ENCODE measurements at regions not wholly inside any gene's neighbourhood (a gene's known extent, or its start where the extent isn't known, plus 50 kb on each side); places are given as distances from the start of the nearest gene placed in this dataset.
"Not testable (repeated sequence)": the region's sequence is repeated elsewhere in the genome, so short reads cannot be mapped to it uniquely, and the experiment has no call there.

DNA sequence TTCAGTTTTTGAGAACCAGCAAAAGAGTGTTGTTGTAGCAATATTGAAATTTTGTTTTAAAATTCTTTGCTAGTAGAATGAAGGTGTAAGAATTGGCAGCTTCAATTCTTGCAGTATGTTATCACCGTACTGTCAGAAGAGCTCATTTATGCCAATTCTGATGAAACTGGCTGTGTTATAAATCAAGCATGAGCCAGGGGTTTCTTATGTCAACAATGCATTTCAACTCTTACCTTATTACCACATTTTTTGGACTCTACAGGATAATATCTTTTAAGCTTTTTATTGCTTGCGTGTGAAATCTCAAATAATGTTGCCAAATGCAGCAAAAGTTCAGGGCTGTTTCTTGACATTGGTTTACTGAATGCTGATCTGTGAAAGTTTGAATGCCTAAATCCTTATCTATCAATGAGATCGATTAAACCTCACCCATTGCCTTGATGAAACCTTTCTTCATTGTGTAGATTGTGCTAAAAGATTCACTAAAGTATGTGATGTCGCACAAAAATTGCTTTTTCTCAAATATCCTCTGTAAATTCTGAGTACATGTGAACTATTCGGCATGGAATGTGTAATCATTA lies 1389.3 kb upstream of the ZEB2 start:
- Histone ChIP-seq H3K27me3 (no peaks in the 10 kb centered on the region), H3K36me3 (no peaks in the 10 kb centered on the region)

DNA sequence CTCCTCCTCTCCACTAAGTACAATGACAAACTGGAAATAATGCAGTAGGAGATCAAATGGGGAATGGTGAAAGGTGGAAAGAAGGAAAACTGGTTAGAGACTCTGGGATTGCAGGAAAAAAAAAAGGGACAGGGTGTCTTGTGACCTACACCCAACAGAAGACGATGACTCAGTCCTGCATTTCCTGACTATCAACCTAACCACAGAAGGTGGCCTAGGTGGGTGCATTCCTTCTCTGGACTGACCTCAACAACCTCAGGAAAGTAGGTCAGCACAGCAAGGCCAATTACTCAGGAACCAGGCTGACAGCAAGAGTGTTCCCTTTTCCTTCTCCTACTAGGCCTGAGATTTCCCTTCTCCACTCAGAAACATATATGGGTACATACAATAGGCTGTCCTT lies 1386.4 kb upstream of the ZEB2 start:
- H3K4me1 ChIP-seq (ENCODE audit: low read depth) = no peaks in the 10 kb centered on the region
- no peaks in the 10 kb centered on the region for H3K36me3 ChIP-seq
- DNase-seq (ENCODE audit: low read depth in 1 of 2, low spot score in 1 of 2) = no peak
- no peak overlapping the region for H3K27ac ChIP-seq
- H3K27me3 ChIP-seq = no peaks in the 10 kb centered on the region
- H3K4me3 ChIP-seq = no peak overlapping the region
- TF ChIP-seq, protein P1, sequence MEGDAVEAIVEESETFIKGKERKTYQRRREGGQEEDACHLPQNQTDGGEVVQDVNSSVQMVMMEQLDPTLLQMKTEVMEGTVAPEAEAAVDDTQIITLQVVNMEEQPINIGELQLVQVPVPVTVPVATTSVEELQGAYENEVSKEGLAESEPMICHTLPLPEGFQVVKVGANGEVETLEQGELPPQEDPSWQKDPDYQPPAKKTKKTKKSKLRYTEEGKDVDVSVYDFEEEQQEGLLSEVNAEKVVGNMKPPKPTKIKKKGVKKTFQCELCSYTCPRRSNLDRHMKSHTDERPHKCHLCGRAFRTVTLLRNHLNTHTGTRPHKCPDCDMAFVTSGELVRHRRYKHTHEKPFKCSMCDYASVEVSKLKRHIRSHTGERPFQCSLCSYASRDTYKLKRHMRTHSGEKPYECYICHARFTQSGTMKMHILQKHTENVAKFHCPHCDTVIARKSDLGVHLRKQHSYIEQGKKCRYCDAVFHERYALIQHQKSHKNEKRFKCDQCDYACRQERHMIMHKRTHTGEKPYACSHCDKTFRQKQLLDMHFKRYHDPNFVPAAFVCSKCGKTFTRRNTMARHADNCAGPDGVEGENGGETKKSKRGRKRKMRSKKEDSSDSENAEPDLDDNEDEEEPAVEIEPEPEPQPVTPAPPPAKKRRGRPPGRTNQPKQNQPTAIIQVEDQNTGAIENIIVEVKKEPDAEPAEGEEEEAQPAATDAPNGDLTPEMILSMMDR (IDR thresholded peaks at IDR 0.05; ENCODE audit: low read depth, low read length) = no peak
- H3K9me3 ChIP-seq (ENCODE audit: low read depth) = no peaks in the 10 kb centered on the region

More for the DNA sequence above, 1389.3 kb upstream of the ZEB2 start:
- H3K4me1 ChIP-seq (ENCODE audit: low read depth) = no peaks in the 10 kb centered on the region
- no peak overlapping the region for H3K27ac ChIP-seq
- H3K4me3 ChIP-seq = no peak overlapping the region
- TF ChIP-seq, protein P1 (IDR thresholded peaks at IDR 0.05; ENCODE audit: low read depth, low read length) = no peak
- DNase-seq (ENCODE audit: low read depth in 1 of 2, low spot score in 1 of 2) = peak in 1 of 2 donors; percentile 22
- H3K9me3 ChIP-seq (ENCODE audit: low read depth) = no peaks in the 10 kb centered on the region

DNA sequence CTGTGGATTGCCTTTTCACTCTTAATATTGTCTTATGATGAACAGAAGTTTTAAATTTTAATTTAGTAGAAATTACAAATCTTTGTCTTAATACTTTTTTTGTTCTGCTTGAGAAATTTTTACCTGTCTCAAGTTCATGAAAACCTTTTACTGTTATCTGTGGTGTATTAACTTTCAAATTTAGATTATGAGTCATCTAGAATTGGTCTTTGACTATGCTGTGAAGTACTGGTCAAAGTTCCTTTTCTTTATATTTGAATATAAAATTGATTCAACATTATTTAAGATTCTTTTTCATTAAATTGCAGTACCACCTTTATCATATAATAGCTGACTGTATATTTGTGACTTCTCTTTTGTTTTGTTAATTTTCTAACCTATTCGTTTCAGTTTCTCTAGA lies 1385.5 kb upstream of the ZEB2 start:
- no peak for DNase-seq (ENCODE audit: low read depth in 1 of 2, low spot score in 1 of 2)
- no peak overlapping the region for H3K4me3 ChIP-seq
- no peaks in the 10 kb centered on the region for H3K9me3 ChIP-seq (ENCODE audit: low read depth)
- H3K36me3 ChIP-seq = no peaks in the 10 kb centered on the region
- TF ChIP-seq, protein P1 (IDR thresholded peaks at IDR 0.05; ENCODE audit: low read depth, low read length) = no peak
- no peak overlapping the region for H3K27ac ChIP-seq
- no peaks in the 10 kb centered on the region for H3K4me1 ChIP-seq (ENCODE audit: low read depth)
- no peaks in the 10 kb centered on the region for H3K27me3 ChIP-seq

DNA sequence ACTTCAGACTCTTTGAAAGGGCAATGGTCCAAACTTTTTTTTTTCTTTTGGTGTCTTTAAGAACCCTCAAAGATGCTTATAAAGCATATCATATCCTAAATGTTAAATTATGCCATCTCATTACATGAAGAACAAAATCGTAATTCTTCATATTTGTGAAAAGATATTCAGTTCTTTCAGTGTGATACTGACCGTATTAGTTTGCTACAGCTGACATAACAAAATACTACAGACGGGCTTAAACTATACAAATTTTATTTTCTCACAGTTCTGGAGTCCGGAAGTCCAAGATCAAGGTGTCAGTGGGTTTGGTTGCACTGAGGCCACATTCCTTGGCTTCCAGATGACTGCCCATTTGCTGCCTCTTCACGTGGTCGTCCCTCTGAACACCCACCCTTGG lies 1377.2 kb upstream of the ZEB2 start:
- no peak overlapping the region for H3K4me3 ChIP-seq
- H3K9me3 ChIP-seq (ENCODE audit: low read depth) = no peaks in the 10 kb centered on the region
- H3K27ac ChIP-seq = no peak overlapping the region
- H3K36me3 ChIP-seq = no peaks in the 10 kb centered on the region
- H3K27me3 ChIP-seq = no peaks in the 10 kb centered on the region
- DNase-seq (ENCODE audit: low read depth in 1 of 2, low spot score in 1 of 2) = no peak
- TF ChIP-seq, protein P1 (IDR thresholded peaks at IDR 0.05; ENCODE audit: low read depth, low read length) = no peak
- H3K4me1 ChIP-seq (ENCODE audit: low read depth) = no peaks in the 10 kb centered on the region

DNA sequence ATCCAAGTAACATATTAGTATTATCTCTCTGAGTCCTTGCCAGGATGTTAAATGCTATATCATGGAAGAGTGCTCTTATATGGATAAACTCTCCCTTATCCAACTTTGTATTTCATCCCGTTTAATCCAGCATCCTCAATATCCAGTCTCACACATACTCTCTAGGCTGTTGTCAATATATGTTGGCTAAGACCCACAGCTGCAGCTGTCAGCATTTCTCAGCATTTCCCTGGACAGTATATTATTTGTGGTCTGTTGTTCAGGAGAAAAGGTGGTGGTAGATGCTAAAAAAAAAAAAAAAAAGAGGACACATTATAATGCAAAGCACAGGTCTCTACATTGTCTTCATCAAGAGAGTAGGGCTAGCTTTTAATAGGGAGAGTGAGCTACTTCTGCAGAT lies 1368.0 kb upstream of the ZEB2 start:
- H3K4me1 ChIP-seq (ENCODE audit: low read depth) = no peaks in the 10 kb centered on the region
- no peak overlapping the region for H3K4me3 ChIP-seq
- no peak for DNase-seq (ENCODE audit: low read depth in 1 of 2, low spot score in 1 of 2)
- H3K9me3 ChIP-seq (ENCODE audit: low read depth) = no peaks in the 10 kb centered on the region
- H3K27ac ChIP-seq = no peak overlapping the region
- TF ChIP-seq, protein P1 (IDR thresholded peaks at IDR 0.05; ENCODE audit: low read depth, low read length) = no peak
- no peaks in the 10 kb centered on the region for H3K36me3 ChIP-seq
- no peaks in the 10 kb centered on the region for H3K27me3 ChIP-seq

DNA sequence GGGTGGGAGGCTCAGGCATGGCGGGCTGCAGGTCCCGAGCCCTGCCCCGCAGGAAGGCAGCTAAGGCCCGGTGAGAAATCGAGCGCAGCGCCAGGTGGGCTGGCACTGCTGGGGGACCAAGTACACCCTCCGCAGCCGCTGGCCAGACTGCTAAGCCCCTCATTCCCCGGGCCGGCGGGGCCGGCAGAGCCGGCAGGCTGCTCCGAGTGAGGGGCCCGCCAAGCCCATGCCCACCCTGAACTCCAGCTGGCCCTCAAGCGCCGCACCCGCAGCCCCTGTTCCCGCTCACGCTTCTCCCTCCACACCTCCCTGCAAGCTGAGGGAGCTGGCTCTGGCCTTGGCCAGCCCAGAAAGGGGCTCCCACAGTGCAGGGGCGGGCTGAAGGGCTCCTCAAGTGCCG lies 1361.1 kb upstream of the ZEB2 start:
- H3K4me3 ChIP-seq; DNase-seq (ENCODE audit: low read depth in 1 of 2, low spot score in 1 of 2); H3K9me3 ChIP-seq (ENCODE audit: low read depth); H3K27ac ChIP-seq; H3K27me3 ChIP-seq; H3K36me3 ChIP-seq; H3K4me1 ChIP-seq (ENCODE audit: low read depth): not testable (repeated sequence)
